ENCODE measurements at regions not wholly inside any gene's neighbourhood (a gene's known extent, or its start where the extent isn't known, plus 50 kb on each side); places are given as distances from the start of the nearest gene placed in this dataset.

DNA sequence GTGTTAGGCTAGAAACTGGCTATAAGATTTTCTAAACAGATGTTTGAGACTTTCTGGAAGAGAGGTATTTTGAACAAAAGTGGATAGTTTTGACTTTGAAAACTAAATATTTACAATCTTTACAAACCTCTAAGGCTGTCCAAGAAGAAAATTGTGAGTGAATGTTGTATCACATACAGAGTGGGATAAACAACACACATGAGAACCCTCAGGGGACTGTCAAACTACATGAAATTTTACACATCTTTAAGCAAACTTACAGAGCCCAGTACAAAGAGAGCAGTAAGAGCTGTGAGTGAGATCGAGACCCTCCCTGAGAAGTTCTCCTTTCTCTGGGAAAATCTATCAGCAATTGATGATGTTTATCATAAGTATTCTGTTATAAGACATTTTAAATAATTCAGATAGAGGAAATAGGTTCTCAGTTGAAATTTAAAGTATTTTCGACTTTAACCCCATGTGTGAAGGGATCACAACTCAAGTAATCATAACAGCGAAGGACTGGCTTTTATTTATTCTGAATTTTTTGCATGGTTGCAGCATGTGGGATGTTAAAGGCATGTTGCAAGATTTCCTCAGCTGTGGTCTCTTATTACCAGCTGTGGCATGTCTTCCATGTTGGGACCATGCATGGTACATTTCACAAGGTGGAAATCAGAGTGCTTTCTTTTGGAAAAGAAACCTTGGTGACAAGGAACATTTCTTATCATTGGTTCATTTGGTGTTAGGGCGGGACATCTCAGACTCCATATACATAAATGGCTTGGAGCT, 264.0 kb upstream of the PRICKLE1 start:
- no peak for DNase-seq

DNA sequence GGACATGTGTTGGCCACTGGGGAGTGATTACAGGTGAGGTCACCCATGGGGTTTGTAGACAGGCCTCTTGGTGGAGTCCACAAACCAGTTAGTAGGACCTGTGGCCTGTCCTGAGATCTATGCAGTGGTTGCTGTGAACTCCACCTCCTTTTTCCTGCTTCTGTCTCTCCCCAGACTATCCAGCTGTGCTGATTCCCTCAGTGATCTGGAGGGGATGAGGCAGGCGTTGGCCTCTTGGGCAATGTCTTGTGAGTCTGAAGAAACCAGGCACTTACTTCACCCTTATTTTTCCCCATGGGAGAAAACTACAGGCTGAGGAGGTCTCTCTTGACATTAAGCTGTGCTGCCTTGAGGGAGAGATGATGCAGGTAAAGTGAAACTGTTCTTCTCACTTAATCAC, 257.2 kb upstream of the PRICKLE1 start:
- DNase-seq: no peak

- no peak for DNase-seq
Measured at GRCh38 chr12:42834062-42834461, 244.5 kb upstream of the PRICKLE1 start.

DNA sequence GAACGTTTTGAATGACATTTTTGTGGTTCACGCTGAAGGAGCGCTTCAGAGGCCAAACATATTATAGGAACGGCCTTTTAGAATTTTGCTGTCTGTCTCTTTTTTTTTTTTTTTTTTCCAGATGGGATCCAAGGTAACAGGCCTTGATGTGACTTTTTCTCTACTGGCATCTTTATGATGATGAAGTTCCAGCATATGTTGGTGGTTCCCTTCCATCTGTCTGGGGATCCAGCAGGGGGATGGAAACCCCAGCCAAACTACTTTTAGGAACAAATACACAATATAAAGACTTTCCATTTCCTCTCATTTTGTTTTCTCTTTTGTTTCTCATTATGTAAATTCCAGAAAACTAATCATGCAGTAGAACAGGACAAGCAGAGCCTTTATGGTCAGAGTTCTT, 239.3 kb upstream of the PRICKLE1 start:
- DNase-seq: no peak

DNA sequence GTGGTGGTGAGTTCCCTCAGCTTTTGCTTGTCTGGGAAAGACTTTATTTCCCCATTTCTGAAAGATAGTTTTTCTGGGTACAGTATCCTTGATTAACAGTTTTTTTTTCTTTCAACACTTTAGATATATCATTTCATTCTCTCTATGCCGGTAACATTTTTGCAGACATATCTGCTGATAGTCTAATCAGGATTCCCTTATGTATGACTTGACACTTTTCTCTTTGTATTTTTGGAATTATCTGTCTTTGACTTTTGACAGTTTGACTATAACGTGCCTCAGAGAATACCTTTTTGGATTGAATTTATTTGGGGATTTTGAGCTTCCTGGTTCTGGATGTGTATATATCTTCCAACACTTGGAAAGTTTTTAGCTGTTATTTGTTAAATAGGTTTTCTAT, 234.8 kb upstream of the PRICKLE1 start:
- no peak for DNase-seq

- no peak for DNase-seq
Measured at GRCh38 chr12:42823679-42824078, 234.1 kb upstream of the PRICKLE1 start.

DNA sequence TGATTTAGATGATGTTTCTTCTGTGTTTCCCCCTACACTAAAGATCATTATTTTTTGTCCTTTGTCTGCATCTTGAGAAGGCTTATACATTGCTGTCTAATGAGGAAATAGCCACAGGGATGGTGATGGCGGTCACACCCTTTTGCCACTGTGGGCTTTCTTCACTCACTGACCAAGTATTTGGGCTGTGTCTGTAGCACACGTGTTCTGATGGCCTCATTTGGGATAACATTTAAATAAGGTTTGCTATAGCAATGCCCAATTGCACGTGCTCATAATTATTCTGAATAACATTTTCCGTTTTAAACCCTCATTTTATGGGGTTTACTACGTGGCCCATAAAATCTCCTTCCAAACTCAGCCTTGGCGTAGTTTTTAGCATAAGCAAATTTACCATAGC, 230.3 kb upstream of the PRICKLE1 start:
- no peak for DNase-seq

- DNase-seq: no peak
Measured at GRCh38 chr12:42815068-42815467, 225.5 kb upstream of the PRICKLE1 start.

DNA sequence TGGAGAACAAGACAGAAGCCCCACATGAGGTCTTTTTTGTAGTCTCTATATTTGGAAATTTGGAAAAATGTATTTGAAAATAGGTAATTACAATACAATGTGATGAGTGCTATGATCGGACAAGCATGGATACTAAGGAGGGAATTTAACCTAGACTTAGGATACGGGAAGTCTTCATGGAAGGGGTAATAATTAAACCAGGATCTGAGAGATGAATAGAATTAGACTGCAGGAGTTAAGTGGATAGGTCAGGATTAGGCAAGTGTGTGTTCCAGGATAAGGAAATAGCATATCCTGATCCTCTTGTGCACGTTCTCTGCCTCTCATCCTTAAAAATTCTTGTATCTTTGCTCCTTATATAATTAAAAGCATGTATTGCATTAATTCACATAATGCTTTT, 223.3 kb upstream of the PRICKLE1 start:
- DNase-seq: no peak

DNA sequence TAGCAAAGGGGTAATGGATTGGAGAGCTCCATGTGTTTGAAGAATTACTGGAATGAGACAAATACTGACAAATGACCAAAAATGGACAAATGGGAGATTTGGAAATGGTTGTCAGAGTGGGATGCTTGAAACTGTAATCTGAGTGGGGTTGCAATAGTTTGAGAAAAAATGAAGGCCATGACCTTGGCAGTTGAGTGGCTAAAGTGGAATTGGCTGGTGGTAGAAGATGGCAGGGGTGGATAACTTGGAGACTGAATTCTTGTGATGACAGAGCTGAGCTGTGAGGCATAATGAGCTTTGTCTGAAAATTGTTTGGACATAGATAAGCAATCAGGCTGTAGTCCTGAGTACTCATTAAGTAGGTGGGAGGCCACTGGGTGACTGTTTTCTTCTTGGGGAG, 222.5 kb upstream of the PRICKLE1 start:
- DNase-seq: no peak

- DNase-seq: no peak
Measured at GRCh38 chr12:42810006-42810405, 220.5 kb upstream of the PRICKLE1 start.

DNA sequence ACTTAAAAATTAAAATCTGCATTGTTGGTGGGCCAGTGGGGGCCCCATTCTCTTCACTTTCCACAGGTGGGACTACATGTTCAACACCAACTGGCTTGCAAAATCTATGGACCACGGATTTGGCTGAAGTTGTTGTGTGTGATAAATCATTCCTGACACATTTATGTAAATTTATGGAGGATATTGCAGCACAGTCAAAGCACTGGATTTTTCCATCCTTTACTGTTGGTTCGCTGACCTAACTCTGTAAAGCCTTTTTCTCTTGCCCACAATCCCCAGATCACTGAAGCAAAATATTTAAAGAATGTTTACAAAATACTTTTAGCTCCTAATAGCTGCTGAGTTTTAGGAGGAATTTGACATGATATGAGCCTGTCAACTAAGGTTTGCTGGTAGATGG, 219.7 kb upstream of the PRICKLE1 start:
- DNase-seq: no peak

GRCh38 chr12:42807766-42808165, 218.2 kb upstream of the PRICKLE1 start:
- DNase-seq: no peak

DNA sequence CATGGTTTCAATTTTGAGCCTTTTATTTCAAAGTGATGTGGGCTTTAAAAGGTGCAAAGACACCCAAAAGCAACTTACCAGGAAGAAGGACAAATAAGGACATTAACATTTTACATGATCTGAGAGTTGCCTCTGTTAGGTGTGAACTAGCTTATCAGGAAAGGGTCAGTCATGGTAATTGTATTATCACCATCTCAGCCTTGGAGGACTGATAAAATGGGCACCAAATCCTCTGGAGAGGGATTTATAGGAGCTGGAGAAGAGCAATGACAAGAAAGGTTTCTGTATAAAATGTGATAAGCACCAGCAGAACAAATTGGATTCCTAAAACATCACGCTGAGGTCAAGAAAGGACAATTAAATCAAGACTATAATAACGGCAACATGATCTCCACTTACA, 217.7 kb upstream of the PRICKLE1 start:
- no peak for DNase-seq

DNA sequence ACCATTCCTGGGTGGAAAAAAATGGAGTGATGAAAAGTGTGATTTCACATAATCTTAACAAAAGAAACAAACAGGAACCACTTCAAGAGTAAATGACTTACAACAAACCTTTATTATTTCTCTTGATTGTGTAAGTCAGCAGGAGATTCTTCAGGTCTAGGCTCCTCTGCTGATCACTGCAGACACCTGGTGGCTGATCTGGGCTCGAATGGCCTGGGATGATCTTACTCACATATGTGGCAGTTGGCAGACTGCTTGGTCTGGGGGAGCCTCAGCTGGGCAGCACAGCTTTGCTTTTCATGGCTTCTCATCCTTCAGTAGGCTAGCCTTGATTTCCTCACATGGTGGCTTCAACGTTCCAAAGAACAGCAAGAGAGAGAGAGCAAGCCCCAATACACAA, 215.4 kb upstream of the PRICKLE1 start:
- DNase-seq: no peak

GRCh38 chr12:42802785-42803189, 213.2 kb upstream of the PRICKLE1 start:
- DNase-seq: no peak

- no peak for DNase-seq
Measured at GRCh38 chr12:42801271-42801670, 211.7 kb upstream of the PRICKLE1 start.

GRCh38 chr12:42799966-42800365, 210.4 kb upstream of the PRICKLE1 start:
- DNase-seq: no peak

DNA sequence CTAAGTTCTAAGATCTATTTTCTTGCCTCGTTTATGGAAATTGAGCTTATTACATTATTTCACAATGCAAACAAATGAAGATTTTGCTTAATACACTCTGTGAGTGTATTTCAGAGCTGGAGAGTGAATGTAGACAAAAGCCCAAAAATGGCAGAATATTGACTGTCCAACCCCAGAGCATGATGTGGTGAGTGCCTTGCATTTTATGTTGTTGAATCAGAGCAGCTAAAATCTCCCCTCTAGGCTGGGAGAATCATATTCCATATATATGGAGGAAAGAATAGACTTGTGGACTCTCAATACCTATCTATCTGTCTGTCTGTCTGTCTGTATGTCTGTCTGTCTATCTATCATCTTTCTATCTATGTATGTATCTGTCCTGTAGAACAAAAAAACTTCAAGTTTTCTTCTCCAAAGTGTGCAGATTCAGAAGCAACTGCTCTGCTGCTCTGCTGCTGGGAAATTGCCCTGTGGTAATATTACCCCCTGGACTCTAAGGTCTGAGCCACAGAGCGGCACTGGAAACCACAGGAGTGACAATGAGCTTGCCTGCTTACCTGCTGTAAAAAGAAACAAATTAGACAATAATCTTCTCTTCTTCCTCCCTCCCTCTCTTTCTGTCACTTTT, 209.4 kb upstream of the PRICKLE1 start:
- DNase-seq: no peak

DNA sequence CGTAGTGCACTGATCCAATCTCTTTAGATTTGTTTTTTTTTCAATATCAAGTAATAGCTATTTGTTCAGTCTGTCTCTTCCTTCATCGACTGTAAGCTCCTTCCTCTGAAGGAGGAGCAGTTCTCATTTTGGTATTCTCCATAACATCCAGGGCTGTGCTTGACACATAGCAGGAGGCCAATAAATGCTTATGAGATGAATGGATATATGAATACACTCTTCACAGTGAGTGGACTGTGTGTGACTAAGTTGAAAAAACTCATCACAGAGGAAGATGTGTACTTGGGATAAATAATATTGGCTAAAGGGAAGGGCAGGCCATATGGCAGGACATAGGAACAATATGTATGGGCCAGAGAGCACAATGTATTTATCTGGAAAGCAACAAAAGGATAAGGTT, 205.3 kb upstream of the PRICKLE1 start:
- no peak for DNase-seq

GRCh38 chr12:42793166-42793565, 203.6 kb upstream of the PRICKLE1 start:
- DNase-seq: no peak

GRCh38 chr12:42792265-42792664, 202.7 kb upstream of the PRICKLE1 start:
- DNase-seq: no peak

- DNase-seq: no peak
Measured at GRCh38 chr12:42791399-42791798, 201.9 kb upstream of the PRICKLE1 start.

- DNase-seq: no peak
Measured at GRCh38 chr12:42790761-42791151, 201.2 kb upstream of the PRICKLE1 start.

All from SHP77 (cell line).